Right lobe of liver (tissue), 6 donors: ENCODE measurements at regions not wholly inside any gene's neighbourhood (a gene's known extent, or its start where the extent isn't known, plus 50 kb on each side); places are given as distances from the start of the nearest gene placed in this dataset.

Source experiments
- ATAC-seq, 4 donors: fragments of 200-7000 bp; cut with Tn5 transposase; one replicate each; pipeline ENCODE4 v1.9.1; 2020; ENCODE audit warnings: mild to moderate bottlenecking in 4 of 4, moderate library complexity in 4 of 4
- DNase-seq, 3 donors: peaks; one replicate each; pipeline ENCODE4 v3.0.0-alpha.2; 2020
- H3K27ac ChIP-seq, 3 donors: fragments of 200-600 bp; one replicate each; pipeline ENCODE4 v1.8.0; 2022
- H3K27me3 ChIP-seq, 2 donors: fragments of 200-600 bp; one replicate each; pipeline ENCODE4 v1.8.0; 2022
- H3K36me3 ChIP-seq, 4 donors: fragments of 200-600 bp; sonication (generic) in 1 of 4; one replicate each; pipeline versions ENCODE4 v1.5.1 to v1.8.0; 2017 to 2022; ENCODE audit warnings: control low read depth in 1 of 4
- H3K4me1 ChIP-seq, 4 donors: fragments of 200-600 bp; sonication (generic) in 1 of 4; one replicate each; pipeline versions ENCODE4 v1.5.1 to v1.8.0; 2017 to 2022; ENCODE audit warnings: control low read depth in 1 of 4
- H3K4me3 ChIP-seq, 3 donors: fragments of 200-600 bp; one replicate each; pipeline ENCODE4 v1.8.0; 2022
- H3K9me3 ChIP-seq, 4 donors: fragments of 200-600 bp; sonication (generic) in 1 of 4; one replicate each; pipeline versions ENCODE4 v1.5.1 to v1.8.0; 2017 to 2022; ENCODE audit warnings: control low read depth in 1 of 4
- POLR2A ChIP-seq: fragments of 450-650 bp; IDR thresholded peaks from one replicate; pipeline ENCODE4 v1.6.1; 2017; ENCODE audit warnings: antibody characterized with exemption, mild to moderate bottlenecking
- WGBS: methylation state at CpG from one replicate; pipeline ENCODE4 v1.1.6; 2018; ENCODE audit warnings: low coverage, low lambda C conversion rate; ENCODE audit not compliant: insufficient coverage; ENCODE audit errors: missing lambda C conversion rate; 5-methylcytosine and 5-hydroxymethylcytosine counted together
- intact Hi-C, 2 donors: fragments of 100-400 bp; cut with DNase I; formaldehyde crosslinking; loops; one replicate each; pipeline versions ENCODE4 v1.11.2 to v1.14.1; 2022
- TF ChIP-seq, protein P1 (sequence below), 4 donors: fragments of 200-600 bp in 3 of 4; fragments of 450-650 bp in 1 of 4; IDR thresholded peaks; one replicate each; pipeline versions ENCODE4 v1.5.1 to v1.8.0; 2016 to 2022; ENCODE audit warnings: antibody characterized with exemption in 4 of 4, mild to moderate bottlenecking in 2 of 4
- donor health status: DM: no; HTN: yes; CAD: no.
- donor health status: DM: no; HTN: no; CAD: no.
- donor health status: DM: no; HTN: no; CAD: no.
- donor health status: DM: no; HTN: yes; CAD: no.
- donor health status: DM: no; HTN: yes; CAD: no.

DNA sequence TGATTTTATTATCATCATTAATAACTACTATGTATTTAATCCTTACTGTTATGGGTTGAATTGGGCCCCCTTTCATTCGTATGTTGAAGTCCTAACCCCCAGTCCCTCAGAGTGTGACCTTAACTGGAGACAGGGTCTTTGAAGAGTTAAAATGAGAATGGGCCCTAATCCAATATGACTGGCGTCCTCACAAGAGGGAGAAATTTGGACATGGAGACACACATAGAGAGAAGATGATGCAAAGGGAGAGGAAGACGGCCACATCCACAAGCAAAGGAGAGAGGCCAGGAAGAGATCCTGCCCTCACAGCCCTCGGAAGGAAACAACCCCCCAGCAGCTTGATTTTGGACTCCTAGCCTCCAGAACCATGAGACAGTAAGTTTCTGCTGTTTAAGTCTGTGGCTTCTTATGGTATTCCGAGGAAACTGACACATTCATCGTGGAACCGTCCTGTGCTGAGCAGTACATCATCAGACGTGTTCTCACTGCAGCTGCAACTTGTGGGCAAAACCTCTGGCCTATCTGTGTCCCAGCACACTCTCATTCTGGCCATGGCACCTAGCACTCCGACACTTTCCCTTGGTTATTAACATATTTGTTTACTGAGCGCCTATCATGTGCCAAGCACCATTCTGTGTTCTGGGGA lies 127.6 kb downstream of the SLC38A6 start:
- intact Hi-C loops = no loop called here
- WGBS = 71% methylated on average over 10 of the region's 10 CpGs

DNA sequence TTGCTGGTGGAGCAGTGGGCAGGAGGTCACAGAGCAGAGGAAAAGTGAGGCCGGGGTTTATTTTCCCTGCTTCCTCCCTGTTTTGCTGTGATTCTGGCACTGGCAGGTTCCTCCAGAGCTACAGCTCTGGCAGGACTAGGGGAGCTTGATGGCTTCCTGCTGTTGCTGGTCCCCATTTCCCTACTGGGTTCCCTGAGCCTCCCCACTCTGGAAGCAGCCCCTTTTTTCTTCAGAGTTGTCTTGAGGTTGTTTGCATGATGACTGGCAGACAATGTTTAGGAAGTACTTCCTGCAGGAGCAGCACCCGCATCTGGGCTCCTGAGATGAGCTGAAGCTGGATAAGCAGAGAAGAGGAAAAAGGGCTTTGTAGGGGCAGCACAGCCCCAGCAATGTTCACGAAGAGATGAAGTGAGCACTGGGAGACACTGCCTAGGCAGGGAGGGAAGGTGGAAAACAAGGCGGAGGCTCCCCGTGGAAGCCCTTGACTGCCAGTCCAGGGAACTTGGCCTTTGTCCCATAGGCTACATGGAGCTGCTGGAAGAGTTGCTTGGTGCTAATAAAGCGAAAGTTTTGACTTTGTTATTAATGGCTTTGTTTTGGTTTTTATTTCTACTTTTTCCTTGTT lies 126.9 kb downstream of the SLC38A6 start:
- Histone ChIP-seq H3K36me3 (no peaks in the 10 kb centered on the region), H3K27me3 (no peaks in the 10 kb centered on the region), H3K4me3 (no peak overlapping the region), H3K27ac (no peak overlapping the region), H3K4me1 (peaks cover 0 to 11% (median 2%) of the 10 kb centered on the region in 4 donors), H3K9me3 (no peaks in the 10 kb centered on the region)
- no peak for ATAC-seq
- TF ChIP-seq POLR2A = no peak
- TF ChIP-seq, protein P1, sequence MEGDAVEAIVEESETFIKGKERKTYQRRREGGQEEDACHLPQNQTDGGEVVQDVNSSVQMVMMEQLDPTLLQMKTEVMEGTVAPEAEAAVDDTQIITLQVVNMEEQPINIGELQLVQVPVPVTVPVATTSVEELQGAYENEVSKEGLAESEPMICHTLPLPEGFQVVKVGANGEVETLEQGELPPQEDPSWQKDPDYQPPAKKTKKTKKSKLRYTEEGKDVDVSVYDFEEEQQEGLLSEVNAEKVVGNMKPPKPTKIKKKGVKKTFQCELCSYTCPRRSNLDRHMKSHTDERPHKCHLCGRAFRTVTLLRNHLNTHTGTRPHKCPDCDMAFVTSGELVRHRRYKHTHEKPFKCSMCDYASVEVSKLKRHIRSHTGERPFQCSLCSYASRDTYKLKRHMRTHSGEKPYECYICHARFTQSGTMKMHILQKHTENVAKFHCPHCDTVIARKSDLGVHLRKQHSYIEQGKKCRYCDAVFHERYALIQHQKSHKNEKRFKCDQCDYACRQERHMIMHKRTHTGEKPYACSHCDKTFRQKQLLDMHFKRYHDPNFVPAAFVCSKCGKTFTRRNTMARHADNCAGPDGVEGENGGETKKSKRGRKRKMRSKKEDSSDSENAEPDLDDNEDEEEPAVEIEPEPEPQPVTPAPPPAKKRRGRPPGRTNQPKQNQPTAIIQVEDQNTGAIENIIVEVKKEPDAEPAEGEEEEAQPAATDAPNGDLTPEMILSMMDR (IDR thresholded peaks at IDR 0.05) = no peak
- intact Hi-C loops = no loop called here
- no peak for DNase-seq
- 51% methylated on average over 3 of the region's 6 CpGs for WGBS

More for the DNA sequence above, 127.6 kb downstream of the SLC38A6 start:
- ATAC-seq (no peak), DNase-seq (no peak)
- Histone ChIP-seq H3K27ac (no peak overlapping the region), H3K4me3 (no peak overlapping the region), H3K4me1 (peaks cover 0 to 5% (median 0%) of the 10 kb centered on the region in 4 donors), H3K9me3 (no peaks in the 10 kb centered on the region), H3K27me3 (no peaks in the 10 kb centered on the region), H3K36me3 (no peaks in the 10 kb centered on the region)
- TF ChIP-seq, protein P1 (IDR thresholded peaks at IDR 0.05) = no peak
- TF ChIP-seq POLR2A = no peak

DNA sequence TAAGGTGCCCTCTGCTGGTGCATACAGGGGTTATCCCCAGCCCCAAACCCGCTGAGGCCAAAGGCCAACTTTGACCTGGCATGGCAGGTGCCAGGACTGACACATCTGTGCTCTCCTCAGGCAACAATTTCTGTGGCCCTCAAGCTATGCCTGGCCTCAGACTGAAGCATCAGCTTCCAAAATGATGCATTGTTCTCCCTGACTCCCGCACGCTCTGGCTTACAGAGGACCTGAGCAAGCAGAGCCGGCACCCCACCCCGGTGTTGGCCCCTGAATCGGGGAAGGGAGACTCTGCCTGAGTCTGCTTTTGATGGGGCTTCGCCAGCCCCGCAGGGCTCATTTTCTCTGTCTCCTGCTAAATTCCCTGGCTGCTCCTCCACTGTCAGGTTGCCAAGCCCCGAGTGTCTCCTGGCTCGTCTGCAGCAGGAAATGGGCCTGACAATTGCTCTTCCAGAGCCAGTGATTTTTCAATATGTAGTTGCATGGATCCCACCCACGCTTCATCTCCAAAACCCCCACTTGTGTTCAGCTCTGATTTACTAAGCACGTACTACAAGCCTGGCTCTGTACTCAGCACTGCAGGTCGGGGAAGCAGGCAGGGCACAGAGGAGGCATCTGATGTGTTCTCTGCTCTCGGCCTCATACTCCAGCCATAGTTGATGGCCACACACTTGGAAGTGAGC lies 126.1 kb downstream of the SLC38A6 start:
- Histone ChIP-seq H3K36me3 (no peaks in the 10 kb centered on the region), H3K4me1 (peaks cover 0 to 19% (median 4%) of the 10 kb centered on the region in 4 donors), H3K9me3 (no peaks in the 10 kb centered on the region), H3K27ac (no peak overlapping the region), H3K4me3 (no peak overlapping the region), H3K27me3 (no peaks in the 10 kb centered on the region)
- no peak for TF ChIP-seq POLR2A
- TF ChIP-seq, protein P1 (IDR thresholded peaks at IDR 0.05) = peak in 1 of 4 donors; percentile 14
- DNase-seq (no peak), ATAC-seq (no peak)
- intact Hi-C loops = no loop called here
- 78% methylated on average over 5 of the region's 14 CpGs for WGBS

DNA sequence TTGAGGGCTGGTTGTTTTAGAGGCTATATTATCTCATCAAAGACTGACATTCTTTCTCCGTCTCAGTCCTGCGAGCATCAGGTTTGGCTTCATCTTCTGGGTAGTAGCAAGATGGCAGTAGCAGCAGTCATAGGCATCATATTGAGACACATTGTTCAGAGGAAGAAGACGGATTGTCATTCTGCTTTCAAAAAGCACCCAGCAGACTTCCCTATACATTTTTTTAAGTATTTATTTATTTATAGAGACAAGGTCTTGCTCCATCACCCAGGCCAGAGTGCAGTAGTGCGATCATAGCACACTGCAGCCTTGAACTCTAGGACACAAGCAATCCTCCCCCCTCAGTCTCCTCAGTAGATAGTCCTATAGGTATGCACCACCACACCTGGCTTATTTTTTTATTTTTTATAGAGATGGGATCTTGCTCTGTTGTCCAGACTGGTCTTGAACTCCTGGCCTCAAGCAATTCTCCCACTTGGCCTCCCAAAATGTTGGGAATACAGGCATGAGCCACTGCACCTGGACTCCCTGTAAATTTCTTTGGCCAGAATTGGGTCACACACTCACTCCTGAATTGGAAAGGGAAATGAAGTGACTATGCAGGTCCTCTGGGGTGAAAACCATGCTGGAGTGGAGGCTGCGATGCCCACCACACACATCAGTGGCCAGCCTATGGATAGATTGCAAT lies 125.4 kb downstream of the SLC38A6 start:
- no peaks in the 10 kb centered on the region for H3K36me3 ChIP-seq
- H3K27ac ChIP-seq = no peak overlapping the region
- DNase-seq (no peak), ATAC-seq (no peak)
- H3K4me1 ChIP-seq = peaks cover 0 to 24% (median 5%) of the 10 kb centered on the region in 4 donors
- H3K9me3 ChIP-seq = no peaks in the 10 kb centered on the region
- H3K4me3 ChIP-seq = no peak overlapping the region
- intact Hi-C loops = no loop called here
- H3K27me3 ChIP-seq = no peaks in the 10 kb centered on the region
- WGBS = 92% methylated on average over 4 of the region's 5 CpGs
- TF ChIP-seq POLR2A = no peak
- TF ChIP-seq, protein P1 (IDR thresholded peaks at IDR 0.05) = peak in 1 of 4 donors; percentile 30
